Ovary (tissue), 7 donors: ENCODE measurements at regions not wholly inside any gene's neighbourhood (a gene's known extent, or its start where the extent isn't known, plus 50 kb on each side); places are given as distances from the start of the nearest gene placed in this dataset.
"Not testable (repeated sequence)": the region's sequence is repeated elsewhere in the genome, so short reads cannot be mapped to it uniquely, and the experiment has no call there.

ENCODE experiments used
- DNase-seq, 5 donors: peaks; one replicate each; pipeline ENCODE4 v3.0.0-alpha.2; 2019 to 2020
- H3K27ac ChIP-seq, 2 donors: fragments of 200-600 bp; one replicate each; pipeline versions ENCODE4 v1.5.1 to v1.8.0; 2019 to 2022
- H3K27me3 ChIP-seq: fragments of 200-600 bp; one replicate; pipeline ENCODE4 v1.8.0; 2022
- H3K36me3 ChIP-seq: fragments of 200-600 bp; sonication (generic); one replicate; pipeline ENCODE4 v1.5.1; 2019
- H3K4me1 ChIP-seq: one replicate; pipeline ENCODE4 v1.8.1; 2013; ENCODE audit warnings: mild to moderate bottlenecking, moderate library complexity; ENCODE audit not compliant: insufficient read depth
- H3K4me3 ChIP-seq: fragments of 200-600 bp; sonication (generic); one replicate; pipeline ENCODE4 v1.5.1; 2017
- H3K9me3 ChIP-seq, 2 donors: fragments of 200-600 bp in 1 of 2; sonication (generic) in 1 of 2; one replicate each; pipeline versions ENCODE4 v1.5.1 to v1.8.1; 2013 to 2019; ENCODE audit warnings: mild to moderate bottlenecking in 1 of 2, moderate library complexity in 1 of 2
- EP300 ChIP-seq: sonication (generic); formaldehyde crosslinking; IDR thresholded peaks from one replicate; pipeline ENCODE4 v1.6.1; 2017; ENCODE audit warnings: antibody characterized with exemption
- POLR2A ChIP-seq: fragments of 450-650 bp; IDR thresholded peaks from one replicate; pipeline ENCODE4 v1.6.1; 2017; ENCODE audit warnings: antibody characterized with exemption, mild to moderate bottlenecking, moderate library complexity
- WGBS, 3 donors: extraction: QIAGEN DNeasy Blood & Tissue Kit in 1 of 3; methylation state at CpG; one replicate each; pipeline versions ENCODE4 v1.1.5 to v1.1.7; 2013 to 2017; 5-methylcytosine and 5-hydroxymethylcytosine counted together
- intact Hi-C, 4 donors: fragments of 100-400 bp; cut with DNase I; formaldehyde crosslinking; loops; one replicate each; pipeline versions ENCODE4 v1.11.0 to v1.15.1; 2022 to 2023
- TF ChIP-seq, protein P1 (sequence below), 3 donors: fragments of 450-650 bp in 2 of 3; fragments of 200-600 bp in 1 of 3; IDR thresholded peaks; one replicate each; pipeline versions ENCODE4 v1.5.1 to v1.8.0; 2016 to 2022; ENCODE audit warnings: antibody characterized with exemption in 3 of 3, mild to moderate bottlenecking in 1 of 3
- donor health status: DM: no; HTN: no; CAD: no; lungs with moderate emphysema.
- donor health status: DM: no; HTN: no; CAD: no.
- donor health status: Bipolar disorder and iron deficiency.
- donor health status: DM: no; HTN: no; CAD: no.
- donor health status: DM: yes; HTN: yes; CAD: no.

DNA sequence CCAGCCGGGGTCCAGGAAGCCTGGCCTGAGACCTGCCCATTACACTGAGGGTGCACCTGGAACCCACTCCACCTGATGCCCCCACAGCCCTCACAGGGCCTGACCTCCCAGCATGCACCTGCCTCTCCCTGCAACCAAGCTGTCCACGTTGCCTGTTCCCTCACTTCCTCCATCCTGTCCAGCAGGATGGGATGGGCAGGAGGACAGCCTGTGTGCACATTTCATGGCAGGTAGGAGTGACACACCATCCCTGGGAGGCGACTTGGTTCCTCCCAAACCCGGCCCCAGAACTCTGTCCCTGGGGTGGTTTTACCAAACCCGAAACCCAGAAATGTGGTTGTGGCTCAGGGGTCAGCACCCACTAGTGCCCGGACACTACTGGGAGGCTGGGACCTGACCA, 203.8 kb upstream of the ZNF519 start:
- H3K36me3 ChIP-seq, DNase-seq, H3K4me1 ChIP-seq, intact Hi-C loops, H3K9me3 ChIP-seq, H3K4me3 ChIP-seq, H3K27ac ChIP-seq, H3K27me3 ChIP-seq: not testable (repeated sequence)
- WGBS, 3 donors, result 65 to 100% (median 81%) methylated on average over 4 to 6 of the region's 6 CpGs

DNA sequence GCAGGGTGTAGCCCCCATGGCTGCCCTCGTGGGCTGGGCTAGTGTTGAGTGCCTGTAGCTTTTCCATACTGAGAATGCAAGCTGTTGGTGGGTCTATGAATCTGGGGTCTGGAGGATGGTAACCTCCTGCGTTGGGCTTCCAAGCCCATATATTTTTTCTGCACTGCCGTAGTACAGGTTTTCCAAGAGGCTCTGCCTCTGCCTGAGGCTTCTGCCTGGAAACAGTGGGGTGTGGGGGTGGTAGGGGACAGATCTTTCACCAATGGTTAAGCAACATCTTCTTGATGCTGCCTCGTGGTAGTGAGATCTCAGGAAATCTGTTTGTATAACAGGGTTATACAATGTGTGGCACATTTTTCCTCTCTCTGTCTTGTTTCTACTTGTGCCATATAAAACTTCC, 189.0 kb upstream of the ZNF519 start:
- H3K4me1 ChIP-seq, DNase-seq, H3K36me3 ChIP-seq, intact Hi-C loops, H3K27me3 ChIP-seq, H3K4me3 ChIP-seq, H3K9me3 ChIP-seq, H3K27ac ChIP-seq: not testable (repeated sequence)
- WGBS, 3 donors, result 43 to 68% (median 66%) methylated on average over 4 of the region's 4 CpGs

DNA sequence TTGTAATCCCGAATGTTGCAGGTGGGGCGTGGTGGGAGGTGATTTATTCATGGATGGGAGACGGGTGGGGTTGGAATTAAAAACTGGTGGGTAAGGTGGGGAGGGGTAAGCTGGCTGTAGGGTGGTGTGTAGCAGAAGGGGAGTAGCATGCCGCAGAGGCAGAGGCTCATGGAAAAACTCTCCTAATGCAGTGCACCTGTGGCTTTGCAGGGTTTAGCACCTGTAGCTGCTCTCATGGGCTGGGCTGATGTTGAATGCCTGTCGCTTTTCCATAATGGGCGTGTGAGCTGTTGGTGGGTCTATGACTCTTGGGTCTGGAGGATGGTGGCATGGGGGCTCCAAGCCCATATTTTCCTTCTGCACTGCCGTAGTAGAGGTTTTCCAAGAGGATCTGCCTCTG, 169.0 kb upstream of the ZNF519 start:
- H3K9me3 ChIP-seq, intact Hi-C loops, H3K27me3 ChIP-seq, H3K27ac ChIP-seq, DNase-seq, H3K36me3 ChIP-seq, H3K4me3 ChIP-seq, H3K4me1 ChIP-seq: not testable (repeated sequence)
- 72 to 87% (median 84%) methylated on average over 7 of the region's 7 CpGs for whole genome bisulfite sequencing, 3 donors

DNA sequence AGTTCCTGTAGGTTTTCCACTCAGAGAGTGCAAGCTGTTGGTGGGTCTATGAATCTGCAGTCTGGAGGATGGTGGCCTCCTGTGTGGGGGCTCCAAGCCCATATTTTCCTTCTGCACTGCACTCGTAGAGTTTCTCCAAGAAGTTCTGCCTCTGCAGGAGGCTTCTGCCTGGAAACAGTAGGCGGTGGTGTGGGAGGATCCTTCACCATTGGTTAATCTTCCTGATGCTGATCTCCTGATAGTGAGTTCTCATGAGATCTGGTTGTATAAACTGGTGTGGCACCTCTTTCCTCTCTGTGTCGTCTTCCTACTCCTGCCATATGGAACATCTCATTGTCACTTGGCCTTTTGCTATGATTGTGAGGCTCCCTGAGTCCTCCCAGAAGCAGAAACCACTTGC, 162.8 kb upstream of the ZNF519 start:
- intact Hi-C loops, DNase-seq, H3K36me3 ChIP-seq, H3K4me1 ChIP-seq, H3K27me3 ChIP-seq, H3K27ac ChIP-seq, H3K4me3 ChIP-seq, H3K9me3 ChIP-seq: not testable (repeated sequence)
- 42 to 64% (median 53%) methylated on average over 3 of the region's 3 CpGs for WGBS, 3 donors

DNA sequence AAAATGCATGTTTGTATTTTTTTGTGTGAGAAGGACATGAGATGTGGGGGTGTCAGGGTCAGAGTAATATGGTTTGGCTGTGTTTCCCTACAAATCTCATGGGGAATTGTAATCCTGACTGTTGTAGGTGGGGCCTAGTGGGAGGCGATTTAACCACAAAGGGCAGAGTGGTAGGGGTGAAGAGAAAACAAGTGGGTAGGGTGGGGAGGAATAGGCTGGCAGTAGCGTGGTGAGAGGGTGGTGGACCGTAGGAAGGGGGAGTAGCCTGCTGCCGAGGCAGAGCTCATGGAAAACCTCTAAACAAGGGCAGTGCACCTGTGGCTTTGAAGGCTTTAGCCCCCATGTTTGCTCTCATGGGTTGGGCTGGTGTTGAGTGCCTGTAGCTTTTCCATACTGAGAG, 152.8 kb upstream of the ZNF519 start:
- TF ChIP-seq, protein P1, sequence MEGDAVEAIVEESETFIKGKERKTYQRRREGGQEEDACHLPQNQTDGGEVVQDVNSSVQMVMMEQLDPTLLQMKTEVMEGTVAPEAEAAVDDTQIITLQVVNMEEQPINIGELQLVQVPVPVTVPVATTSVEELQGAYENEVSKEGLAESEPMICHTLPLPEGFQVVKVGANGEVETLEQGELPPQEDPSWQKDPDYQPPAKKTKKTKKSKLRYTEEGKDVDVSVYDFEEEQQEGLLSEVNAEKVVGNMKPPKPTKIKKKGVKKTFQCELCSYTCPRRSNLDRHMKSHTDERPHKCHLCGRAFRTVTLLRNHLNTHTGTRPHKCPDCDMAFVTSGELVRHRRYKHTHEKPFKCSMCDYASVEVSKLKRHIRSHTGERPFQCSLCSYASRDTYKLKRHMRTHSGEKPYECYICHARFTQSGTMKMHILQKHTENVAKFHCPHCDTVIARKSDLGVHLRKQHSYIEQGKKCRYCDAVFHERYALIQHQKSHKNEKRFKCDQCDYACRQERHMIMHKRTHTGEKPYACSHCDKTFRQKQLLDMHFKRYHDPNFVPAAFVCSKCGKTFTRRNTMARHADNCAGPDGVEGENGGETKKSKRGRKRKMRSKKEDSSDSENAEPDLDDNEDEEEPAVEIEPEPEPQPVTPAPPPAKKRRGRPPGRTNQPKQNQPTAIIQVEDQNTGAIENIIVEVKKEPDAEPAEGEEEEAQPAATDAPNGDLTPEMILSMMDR (IDR thresholded peaks at IDR 0.05), result no peak
- TF ChIP-seq POLR2A, result no peak
- TF ChIP-seq EP300, result no peak
- DNase-seq, result no peak
- Histone ChIP-seq H3K27ac (no peak overlapping the region), H3K27me3 (no peaks in the 10 kb centered on the region), H3K4me3 (no peak overlapping the region), H3K36me3 (no peaks in the 10 kb centered on the region), H3K9me3 (no peaks in the 10 kb centered on the region), H3K4me1 (no peaks in the 10 kb centered on the region)
- 43 to 53% (median 49%) methylated on average over 4 of the region's 4 CpGs for WGBS, 3 donors
- intact Hi-C loops, result no loop called here

DNA sequence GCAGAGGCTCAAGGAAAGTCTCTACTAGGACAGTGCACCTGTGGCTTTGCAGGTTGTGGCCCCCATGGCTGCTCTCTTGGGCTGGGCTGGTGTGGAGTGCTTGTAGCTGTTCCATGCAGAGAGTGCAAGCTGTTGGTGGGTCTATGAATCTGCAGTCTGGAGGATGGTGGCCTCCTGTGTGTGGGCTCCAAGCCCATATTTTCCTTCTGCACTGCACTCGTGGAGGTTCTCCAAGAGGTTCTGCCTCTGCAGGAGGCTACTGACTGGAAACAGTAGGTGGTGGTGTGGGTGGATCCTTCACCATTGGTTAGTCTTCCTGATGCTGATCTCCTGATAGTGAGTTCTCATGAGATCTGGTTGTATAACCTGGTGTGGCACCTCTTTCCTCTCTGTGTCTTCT, 143.2 kb upstream of the ZNF519 start:
- H3K36me3 ChIP-seq, H3K9me3 ChIP-seq, H3K27me3 ChIP-seq, H3K27ac ChIP-seq, H3K4me3 ChIP-seq, intact Hi-C loops, H3K4me1 ChIP-seq, DNase-seq: not testable (repeated sequence)
- 33 to 65% (median 49%) methylated on average over 1 of the region's 1 CpG for WGBS, 3 donors

DNA sequence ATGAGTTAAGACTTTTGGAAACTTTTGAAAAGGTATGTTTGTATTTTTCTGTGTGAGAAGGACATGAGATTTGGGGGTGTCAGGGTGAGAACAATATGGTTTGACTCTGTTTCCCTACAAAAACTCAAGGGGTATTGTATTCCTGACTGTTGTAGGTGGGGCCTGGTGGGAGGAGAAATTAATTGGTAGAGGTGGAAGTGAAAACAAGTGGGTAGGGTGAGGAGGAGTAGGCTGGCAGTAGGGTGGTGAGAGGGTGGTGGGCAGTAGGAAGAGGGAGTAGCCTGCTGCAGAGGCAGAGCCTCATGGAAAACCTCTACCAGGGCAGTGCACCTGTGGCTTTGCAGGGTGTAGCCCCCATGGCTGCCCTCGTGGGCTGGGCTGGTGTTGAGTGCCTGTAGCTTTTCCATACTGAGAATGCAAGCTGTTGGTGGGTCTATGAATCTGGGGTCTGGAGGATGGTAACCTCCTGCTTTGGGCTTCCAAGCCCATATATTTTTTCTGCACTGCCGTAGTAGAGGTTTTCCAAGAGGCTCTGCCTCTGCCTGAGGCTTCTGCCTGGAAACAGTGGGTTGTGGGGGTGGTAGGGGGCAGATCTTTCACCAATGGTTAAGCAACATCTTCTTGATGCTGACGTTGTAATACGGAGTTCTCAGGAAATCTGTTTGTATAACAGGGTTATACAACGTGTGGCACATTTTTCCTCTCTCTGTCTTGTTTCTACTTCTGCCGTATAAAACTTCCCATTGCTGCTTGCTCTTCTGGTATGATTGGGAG, 133.6 kb upstream of the ZNF519 start:
- H3K4me3 ChIP-seq, intact Hi-C loops, H3K27me3 ChIP-seq, H3K4me1 ChIP-seq, H3K9me3 ChIP-seq, H3K36me3 ChIP-seq, DNase-seq, H3K27ac ChIP-seq: not testable (repeated sequence)
- WGBS, 3 donors, result 56 to 67% (median 61%) methylated on average over 6 of the region's 6 CpGs

DNA sequence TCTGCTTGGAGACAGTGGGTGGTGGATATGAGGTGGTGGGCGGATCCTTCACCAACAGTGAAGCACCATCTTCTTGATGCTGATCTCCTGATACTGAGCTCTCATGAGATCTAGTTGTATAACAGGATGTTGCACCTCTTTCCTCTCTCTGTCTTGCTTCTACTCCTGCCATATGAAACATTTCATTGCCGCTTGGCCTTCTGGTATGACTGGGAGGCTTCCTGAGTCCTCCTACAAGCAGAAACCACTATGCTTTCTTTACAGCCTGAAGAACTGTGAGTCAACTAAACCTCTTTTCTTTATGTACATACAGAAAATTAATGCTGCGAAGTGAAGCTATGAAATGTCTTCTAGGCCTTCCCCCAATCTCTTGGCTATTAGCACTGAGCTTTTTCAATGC, 130.6 kb upstream of the ZNF519 start:
- WGBS, 3 donors, result 78 to 86% (median 85%) methylated on average over 3 of the region's 3 CpGs
- DNase-seq, result not testable (repeated sequence)

DNA sequence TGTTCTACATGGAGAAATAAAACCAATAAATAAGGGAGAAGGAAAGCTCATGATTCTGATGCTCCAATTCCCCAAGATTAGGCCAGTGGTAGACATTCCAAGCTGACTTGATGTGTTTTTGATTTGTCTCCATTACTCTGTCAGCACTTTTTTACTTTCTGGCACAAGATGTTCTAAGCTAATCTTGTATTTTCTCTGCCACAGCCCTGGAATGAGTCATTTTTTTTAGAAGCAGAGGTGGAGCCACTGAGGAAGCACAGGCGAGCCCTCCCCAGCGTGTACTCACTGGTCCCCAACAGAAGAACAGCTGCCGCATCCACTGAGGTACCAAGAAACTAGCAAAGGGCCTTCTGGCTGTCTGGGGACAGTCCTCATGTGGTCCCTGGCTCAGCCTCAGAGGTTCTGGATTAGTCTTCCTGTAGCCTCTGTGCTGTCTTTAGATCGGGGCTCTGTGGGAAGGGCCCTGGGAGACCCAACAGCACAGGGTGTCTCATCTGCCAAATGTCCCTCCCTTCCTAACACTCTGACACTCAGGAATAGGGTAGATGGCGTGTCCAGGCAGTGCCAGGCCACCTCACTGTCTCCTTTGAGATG, 117.9 kb upstream of the ZNF519 start:
- DNase-seq, H3K4me3 ChIP-seq, intact Hi-C loops, H3K4me1 ChIP-seq, H3K27ac ChIP-seq, H3K9me3 ChIP-seq, H3K27me3 ChIP-seq, H3K36me3 ChIP-seq: not testable (repeated sequence)
- 69 to 74% (median 72%) methylated on average over 4 to 5 of the region's 5 CpGs for WGBS, 3 donors

More for the DNA sequence above, 130.6 kb upstream of the ZNF519 start:
- H3K27me3 ChIP-seq, H3K4me3 ChIP-seq, H3K36me3 ChIP-seq, intact Hi-C loops, H3K27ac ChIP-seq, H3K4me1 ChIP-seq, H3K9me3 ChIP-seq: not testable (repeated sequence)

DNA sequence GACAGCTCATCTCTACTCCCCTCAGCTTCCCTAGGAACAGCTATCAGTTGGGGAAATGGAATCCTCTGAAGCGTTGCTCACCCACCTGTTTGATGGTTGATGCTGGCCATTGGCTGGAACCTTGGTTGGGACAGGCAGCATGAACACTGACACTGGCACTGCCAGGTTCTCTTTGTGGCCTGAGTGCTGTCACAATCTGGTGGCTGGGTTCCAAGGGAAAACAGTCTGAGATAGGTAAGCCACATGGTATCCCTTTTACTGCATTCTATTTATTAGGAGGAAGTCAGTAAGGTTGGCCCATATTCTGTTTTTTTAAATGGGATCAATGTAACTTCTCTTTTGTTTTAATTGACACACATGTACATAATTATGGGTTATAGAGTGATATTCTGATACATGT, 107.0 kb upstream of the ZNF519 start:
- intact Hi-C loops, result not testable (repeated sequence)
- 20 to 48% (median 31%) methylated on average over 1 of the region's 1 CpG for WGBS, 3 donors

More for the DNA sequence above, 107.0 kb upstream of the ZNF519 start:
- not testable (repeated sequence) for H3K36me3 ChIP-seq, DNase-seq, H3K27ac ChIP-seq, H3K4me3 ChIP-seq, H3K27me3 ChIP-seq, H3K9me3 ChIP-seq, H3K4me1 ChIP-seq
